T-cell (primary cell): ENCODE measurements at regions not wholly inside any gene's neighbourhood (a gene's known extent, or its start where the extent isn't known, plus 50 kb on each side); places are given as distances from the start of the nearest gene placed in this dataset.
A peak's percentile ranks its signal among the peaks of the same experiment; 100 is the strongest.

Experiments used
- ATAC-seq, 4 experiments: fragments of 200-7000 bp in 3 of 4; fragments of 150-1000 bp in 1 of 4; cut with Tn5 transposase; replicated peaks in 1 of 4; 1 replicate in 3 of 4; 2 replicates in 1 of 4; pipeline ENCODE4 v1.10.0; 2021; ENCODE audit warnings: moderate library complexity in 3 of 4, mild to moderate bottlenecking in 2 of 4, moderate number of reproducible peaks in 1 of 4
- CTCF ChIA-PET, 2 donors: fragments of 300-600 bp; sonication (Branson Sonifier 250); formaldehyde crosslinking; loops; one replicate each; lab custom pipeline; 2022; ENCODE audit warnings: antibody characterized with exemption in 2 of 2; lab: Charles Lee
- POLR2A ChIA-PET, 2 donors: fragments of 300-600 bp; sonication (Branson Sonifier 250); formaldehyde crosslinking; loops; one replicate each; lab custom pipeline; 2022; ENCODE audit warnings: antibody characterized with exemption in 2 of 2; lab: Charles Lee
- DNase-seq, 35 experiments: peaks; one replicate each; pipeline versions ENCODE4 v3.0.0 to v3.0.0-alpha.2; 2013 to 2023
- H3K27ac ChIP-seq: one replicate; pipeline ENCODE4 v1.5.1; 2013; ENCODE audit warnings: low read length
- H3K27me3 ChIP-seq, 2 experiments: replicated peaks in 1 of 2; 1 replicate in 1 of 2; 2 replicates in 1 of 2; pipeline versions ENCODE4 v1.6.1 to v1.7.0; 2013; ENCODE audit warnings: low read length in 1 of 2, mixed read lengths in 1 of 2; ENCODE audit not compliant: control insufficient read depth in 2 of 2, insufficient read depth in 2 of 2; ENCODE audit errors: extremely low read depth in 1 of 2
- H3K36me3 ChIP-seq, 2 donors: 1 replicate in 1 of 2; 2 replicates in 1 of 2; pipeline versions ENCODE4 v1.6.1 to v1.7.0; 2013; ENCODE audit warnings: low read length in 1 of 2; ENCODE audit not compliant: control insufficient read depth in 2 of 2, insufficient read depth in 1 of 2; ENCODE audit errors: extremely low read depth in 1 of 2
- H3K4me1 ChIP-seq, 2 experiments: 1 replicate in 1 of 2; 2 replicates in 1 of 2; pipeline versions ENCODE4 v1.6.1 to v1.7.0; 2013; ENCODE audit warnings: low read length in 2 of 2, mixed read lengths in 1 of 2; ENCODE audit not compliant: insufficient read depth in 2 of 2, control insufficient read depth in 1 of 2; ENCODE audit errors: extremely low read depth in 1 of 2
- H3K4me3 ChIP-seq, 2 donors: 1 replicate in 1 of 2; 2 replicates in 1 of 2; pipeline versions ENCODE4 v1.5.1 to v1.7.0; 2013; ENCODE audit warnings: mild to moderate bottlenecking in 2 of 2, low read length in 1 of 2, moderate library complexity in 1 of 2; ENCODE audit not compliant: control insufficient read depth in 1 of 2; ENCODE audit errors: extremely low read depth in 1 of 2
- H3K9me3 ChIP-seq: 2 replicates; pipeline ENCODE4 v1.7.0; 2013
- H3K27ac Mint-ChIP-seq, 2 donors: one replicate each; pipeline ENCODE4 v1.8.0; 2020 to 2021; ENCODE audit warnings: mild to moderate bottlenecking in 2 of 2, mixed read lengths in 2 of 2
- H3K27me3 Mint-ChIP-seq, 2 donors: one replicate each; pipeline ENCODE4 v1.8.0; 2021 to 2022; ENCODE audit warnings: mixed read lengths in 2 of 2
- H3K36me3 Mint-ChIP-seq: one replicate; pipeline ENCODE4 v1.8.0; 2021; ENCODE audit warnings: mixed read lengths
- H3K4me1 Mint-ChIP-seq, 3 donors: one replicate each; pipeline ENCODE4 v1.8.0; 2020 to 2022; ENCODE audit warnings: mixed read lengths in 3 of 3, mild to moderate bottlenecking in 1 of 3
- H3K4me3 Mint-ChIP-seq, 3 donors: one replicate each; pipeline ENCODE4 v1.8.0; 2020 to 2022; ENCODE audit warnings: mild to moderate bottlenecking in 3 of 3, mixed read lengths in 3 of 3, moderate library complexity in 3 of 3
- H3K9me3 Mint-ChIP-seq, 3 donors: one replicate each; pipeline ENCODE4 v1.8.0; 2020 to 2022; ENCODE audit warnings: mixed read lengths in 3 of 3
- WGBS: methylation state at CpG from one replicate; pipeline ENCODE4 v1.1.5; 2013; ENCODE audit warnings: missing lambda C conversion rate; ENCODE audit not compliant: insufficient coverage; 5-methylcytosine and 5-hydroxymethylcytosine counted together

DNA sequence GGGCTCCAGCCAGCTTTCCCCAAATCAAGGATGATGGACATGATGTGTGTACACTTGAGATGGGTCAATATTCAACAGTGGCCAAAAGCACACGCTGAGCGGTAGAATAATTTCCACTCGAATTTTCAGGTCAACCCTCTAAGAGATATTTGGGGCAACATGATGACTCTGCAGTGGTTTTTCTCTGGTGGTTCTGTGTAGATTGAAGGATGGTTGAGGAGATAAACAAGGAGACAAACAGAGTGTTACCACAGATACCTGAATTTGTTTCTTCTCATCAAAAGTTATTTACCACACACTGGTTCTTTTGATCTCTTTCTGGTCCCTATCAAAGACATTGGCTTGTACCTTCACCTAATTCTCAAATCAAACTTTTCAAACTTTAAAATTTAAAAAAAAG, 242.0 kb downstream of the ETS1 start:
- H3K4me3 Mint-ChIP-seq, result peak overlapping the region in 2 of 3 donors; percentile 2 to 22
- CTCF ChIA-PET, result interaction anchor here in 1 of 2 donors (0.5 to 2.2 kb wide), 5 partner anchors 22 to 879 kb away, joined by 3 to 9 read pairs (median 4); no protein-coding TSS in a partner anchor
- POLR2A ChIA-PET, result interaction anchor here in 1 of 2 donors (0.5 to 1.3 kb wide), 7 partner anchors 23 to 289 kb away, joined by 3 to 4 read pairs (median 3); no protein-coding TSS in a partner anchor

GRCh38 chr11:128343870-128344269, 243.5 kb downstream of the ETS1 start:
- Histone ChIP-seq H3K27ac (peak overlapping the region; percentile 98), H3K4me3 (no peak overlapping the region), H3K36me3 (no peaks in the 10 kb centered on the region), H3K9me3 (no peaks in the 10 kb centered on the region), H3K27me3 (no peaks in the 10 kb centered on the region), H3K4me1 (peaks cover 57 to 65% of the 10 kb centered on the region in 2 experiments)
- ATAC-seq (no peak), DNase-seq (no peak)
- peak overlapping the region; percentile 98 to 99 for H3K27ac Mint-ChIP-seq
- 77% methylated on average over 2 of the region's 4 CpGs for WGBS
- CTCF ChIA-PET, result interaction anchor here in 1 of 2 donors (1.3 to 2.0 kb wide), 2 partner anchors 20 to 54 kb away, joined by 4 to 5 read pairs; no protein-coding TSS in a partner anchor
- no peaks in the 10 kb centered on the region for H3K36me3 Mint-ChIP-seq
- H3K27me3 Mint-ChIP-seq, result no peaks in the 10 kb centered on the region
- POLR2A ChIA-PET, result interaction anchor here (0.6 to 1.0 kb wide), 3 partner anchors 22 to 128 kb away, joined by 3 read pairs; no protein-coding TSS in a partner anchor
- peaks cover 85 to 90% (median 87%) of the 10 kb centered on the region in 3 donors for H3K4me1 Mint-ChIP-seq
- peaks cover 0 to 9% (median 0%) of the 10 kb centered on the region in 3 donors for H3K9me3 Mint-ChIP-seq
- peak overlapping the region in 1 of 3 donors; percentile 16 for H3K4me3 Mint-ChIP-seq

More for the DNA sequence above, 242.0 kb downstream of the ETS1 start:
- H3K36me3 Mint-ChIP-seq, result no peaks in the 10 kb centered on the region
- no peaks in the 10 kb centered on the region for H3K9me3 ChIP-seq
- no peaks in the 10 kb centered on the region for H3K27me3 ChIP-seq
- peaks cover 88 to 89% (median 88%) of the 10 kb centered on the region in 3 donors for H3K4me1 Mint-ChIP-seq
- H3K27ac Mint-ChIP-seq, result peak overlapping the region; percentile 90 to 93
- H3K9me3 Mint-ChIP-seq, result peaks cover 0 to 9% (median 0%) of the 10 kb centered on the region in 3 donors
- no peaks in the 10 kb centered on the region for H3K36me3 ChIP-seq
- H3K4me1 ChIP-seq, result peaks cover 65 to 66% of the 10 kb centered on the region in 2 experiments
- peak overlapping the region; percentile 98 for H3K27ac ChIP-seq
- 25% methylated on average over 3 of the region's 3 CpGs for WGBS
- ATAC-seq (peak in 3 of 4 experiments; percentile 32 to 49 (median 45)), DNase-seq (peak in 6 of 35 experiments; percentile 17 to 78 (median 24))
- H3K4me3 ChIP-seq, result no peak overlapping the region
- H3K27me3 Mint-ChIP-seq, result no peaks in the 10 kb centered on the region

GRCh38 chr11:128343135-128343514, 244.2 kb downstream of the ETS1 start:
- ChIA-PET CTCF (interaction anchor here (1.2 to 1.4 kb wide), 3 partner anchors 21 to 80 kb away, joined by 4 to 5 read pairs (median 5); no protein-coding TSS in a partner anchor), POLR2A (interaction anchor here in 1 of 2 donors (1.0 to 2.3 kb wide), 3 partner anchors 38 to 80 kb away, joined by 3 to 10 read pairs (median 5); no protein-coding TSS in a partner anchor)
- no peaks in the 10 kb centered on the region for H3K36me3 Mint-ChIP-seq
- Histone ChIP-seq H3K4me1 (peaks cover 57 to 66% of the 10 kb centered on the region in 2 experiments), H3K27me3 (no peaks in the 10 kb centered on the region), H3K36me3 (no peaks in the 10 kb centered on the region), H3K27ac (peak overlapping the region; percentile 98), H3K4me3 (no peak overlapping the region), H3K9me3 (no peaks in the 10 kb centered on the region)
- H3K27me3 Mint-ChIP-seq, result no peaks in the 10 kb centered on the region
- peak overlapping the region; percentile 98 to 99 for H3K27ac Mint-ChIP-seq
- peaks cover 0 to 9% (median 0%) of the 10 kb centered on the region in 3 donors for H3K9me3 Mint-ChIP-seq
- no peak for DNase-seq
- WGBS, result no CpG with 5 or more reads among the region's 2 CpGs
- peak overlapping the region in 1 of 3 donors; percentile 87 for H3K4me3 Mint-ChIP-seq
- H3K4me1 Mint-ChIP-seq, result peaks cover 88 to 95% (median 91%) of the 10 kb centered on the region in 3 donors
- ATAC-seq, result peak in 1 of 4 experiments; percentile 3

DNA sequence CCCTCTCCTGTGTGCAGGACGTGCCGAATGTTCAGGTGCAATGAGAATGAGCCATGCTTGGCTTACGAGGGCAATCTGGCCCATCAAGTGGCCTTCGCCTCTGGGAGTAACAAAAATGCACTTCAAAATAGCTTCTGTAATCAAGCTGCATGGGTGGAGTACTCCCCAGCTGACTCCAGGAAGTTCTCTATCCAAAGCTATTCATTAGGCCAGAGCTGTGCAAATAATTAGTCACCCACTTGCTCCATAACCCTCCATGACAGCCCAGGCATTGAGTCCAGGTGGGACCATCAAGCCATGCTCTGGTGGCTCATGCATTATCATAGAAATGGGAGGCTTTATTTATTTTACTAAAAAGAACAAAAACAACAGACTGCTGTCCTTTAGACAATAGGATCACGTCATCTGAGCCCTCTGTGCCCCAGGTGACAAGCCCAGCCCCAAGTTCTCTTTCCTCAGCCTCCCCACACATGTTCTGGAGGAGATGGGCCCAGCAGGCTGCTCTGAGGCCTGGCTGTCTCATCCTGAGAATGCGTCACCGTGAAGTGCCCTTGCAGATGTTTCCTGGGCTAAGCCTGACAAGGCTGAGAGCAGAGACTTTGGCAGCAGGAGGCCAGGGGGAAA, 244.7 kb downstream of the ETS1 start:
- POLR2A ChIA-PET, result interaction anchor here (0.6 to 2.3 kb wide), 6 partner anchors 19 to 454 kb away, joined by 3 to 10 read pairs (median 3); no protein-coding TSS in a partner anchor
- DNase-seq (peak in 31 of 35 experiments; percentile 19 to 74 (median 45)), ATAC-seq (peak; percentile 41 to 71 (median 52))
- Histone ChIP-seq H3K9me3 (no peaks in the 10 kb centered on the region), H3K27me3 (no peaks in the 10 kb centered on the region), H3K4me3 (no peak overlapping the region), H3K4me1 (peaks cover 55 to 68% of the 10 kb centered on the region in 2 experiments), H3K27ac (peak overlapping the region; percentile 98), H3K36me3 (no peaks in the 10 kb centered on the region)
- CTCF ChIA-PET, result interaction anchor here (1.0 to 1.6 kb wide), 5 partner anchors 18 to 122 kb away, joined by 3 to 5 read pairs (median 4); no protein-coding TSS in a partner anchor
- 40% methylated on average over 7 of the region's 7 CpGs for WGBS
- Mint-ChIP-seq H3K27me3 (no peaks in the 10 kb centered on the region), H3K36me3 (peaks cover 4% of the 10 kb centered on the region), H3K4me1 (peaks cover 89 to 95% (median 92%) of the 10 kb centered on the region in 3 donors), H3K4me3 (peak overlapping the region in 1 of 3 donors; percentile 87), H3K27ac (peak overlapping the region; percentile 98 to 99), H3K9me3 (peaks cover 0 to 9% (median 0%) of the 10 kb centered on the region in 3 donors)

- H3K36me3 ChIP-seq, result no peaks in the 10 kb centered on the region
- H3K4me3 ChIP-seq, result peak overlapping the region; percentile 27 to 38
Observed at GRCh38 chr11:128341280-128342248, 245.8 kb downstream of the ETS1 start.

More at GRCh38 chr11:128341280-128342248, 245.8 kb downstream of the ETS1 start:
- H3K9me3 Mint-ChIP-seq, result peaks cover 0 to 9% (median 0%) of the 10 kb centered on the region in 3 donors
- Histone ChIP-seq H3K27ac (peak overlapping the region; percentile 98), H3K4me1 (peaks cover 47 to 67% of the 10 kb centered on the region in 2 experiments), H3K9me3 (no peaks in the 10 kb centered on the region), H3K27me3 (no peaks in the 10 kb centered on the region)
- H3K27me3 Mint-ChIP-seq, result no peaks in the 10 kb centered on the region
- H3K4me3 Mint-ChIP-seq, result peak overlapping the region; percentile 70 to 87 (median 71)
- DNase-seq (peak in 34 of 35 experiments; percentile 33 to 86 (median 69)), ATAC-seq (peak; percentile 78 to 89 (median 86))
- POLR2A ChIA-PET, result interaction anchor here (0.5 to 2.3 kb wide), 8 partner anchors 18 to 455 kb away, joined by 3 to 10 read pairs (median 3); no protein-coding TSS in a partner anchor
- peak overlapping the region; percentile 98 to 99 for H3K27ac Mint-ChIP-seq
- H3K36me3 Mint-ChIP-seq, result peaks cover 4% of the 10 kb centered on the region
- peaks cover 89 to 97% (median 92%) of the 10 kb centered on the region in 3 donors for H3K4me1 Mint-ChIP-seq
- 41% methylated on average over 15 of the region's 22 CpGs for WGBS
- CTCF ChIA-PET, result interaction anchor here (0.5 to 1.6 kb wide), 10 partner anchors 15 to 289 kb away, joined by 3 to 9 read pairs (median 4); no protein-coding TSS in a partner anchor
